B cell (primary cell): ENCODE measurements at regions not wholly inside any gene's neighbourhood (a gene's known extent, or its start where the extent isn't known, plus 50 kb on each side); places are given as distances from the start of the nearest gene placed in this dataset.

ENCODE experiments used
- EZH2 ChIP-seq: IDR thresholded peaks from 2 replicates; pipeline ENCODE4 v1.6.1; 2012; ENCODE audit warnings: borderline replicate concordance, low read depth, mild to moderate bottlenecking, moderate library complexity, low read length; ENCODE audit not compliant: insufficient read depth, poor library complexity, severe bottlenecking
- TF ChIP-seq, protein P1 (sequence below): fragments of 200-600 bp; IDR thresholded peaks from one replicate; pipeline ENCODE4 v1.8.0; 2022; ENCODE audit warnings: antibody characterized with exemption, mild to moderate bottlenecking

DNA sequence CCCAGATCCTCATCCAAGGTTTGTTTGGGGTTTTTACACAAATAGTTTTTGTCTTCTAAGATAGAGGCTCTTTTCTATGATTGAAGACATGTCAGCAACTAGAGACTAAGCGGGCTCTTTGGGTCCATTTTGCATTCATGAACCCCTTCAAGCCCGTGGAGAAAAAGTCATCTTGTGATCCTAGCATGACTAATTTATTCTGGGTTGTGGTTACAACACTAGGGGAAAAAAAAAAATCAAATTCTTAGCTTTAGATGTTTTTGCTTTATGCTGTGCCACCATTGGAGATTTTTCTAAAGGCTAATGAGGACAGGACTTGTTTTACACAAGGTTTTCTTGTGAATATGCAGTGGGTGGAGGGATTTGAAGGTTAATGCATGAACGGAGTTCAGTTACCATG, 440.0 kb downstream of the PCDH7 start:
- TF ChIP-seq, protein P1, sequence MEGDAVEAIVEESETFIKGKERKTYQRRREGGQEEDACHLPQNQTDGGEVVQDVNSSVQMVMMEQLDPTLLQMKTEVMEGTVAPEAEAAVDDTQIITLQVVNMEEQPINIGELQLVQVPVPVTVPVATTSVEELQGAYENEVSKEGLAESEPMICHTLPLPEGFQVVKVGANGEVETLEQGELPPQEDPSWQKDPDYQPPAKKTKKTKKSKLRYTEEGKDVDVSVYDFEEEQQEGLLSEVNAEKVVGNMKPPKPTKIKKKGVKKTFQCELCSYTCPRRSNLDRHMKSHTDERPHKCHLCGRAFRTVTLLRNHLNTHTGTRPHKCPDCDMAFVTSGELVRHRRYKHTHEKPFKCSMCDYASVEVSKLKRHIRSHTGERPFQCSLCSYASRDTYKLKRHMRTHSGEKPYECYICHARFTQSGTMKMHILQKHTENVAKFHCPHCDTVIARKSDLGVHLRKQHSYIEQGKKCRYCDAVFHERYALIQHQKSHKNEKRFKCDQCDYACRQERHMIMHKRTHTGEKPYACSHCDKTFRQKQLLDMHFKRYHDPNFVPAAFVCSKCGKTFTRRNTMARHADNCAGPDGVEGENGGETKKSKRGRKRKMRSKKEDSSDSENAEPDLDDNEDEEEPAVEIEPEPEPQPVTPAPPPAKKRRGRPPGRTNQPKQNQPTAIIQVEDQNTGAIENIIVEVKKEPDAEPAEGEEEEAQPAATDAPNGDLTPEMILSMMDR = no peak
- TF ChIP-seq EZH2 = no peak
